Upper lobe of left lung (tissue), 4 donors: ENCODE measurements at regions not wholly inside any gene's neighbourhood (a gene's known extent, or its start where the extent isn't known, plus 50 kb on each side); places are given as distances from the start of the nearest gene placed in this dataset.

Source experiments
- EP300 ChIP-seq, 4 donors: sonication (generic); formaldehyde crosslinking; IDR thresholded peaks; one replicate each; pipeline ENCODE4 v1.5.1; 2017; ENCODE audit warnings: antibody characterized with exemption in 4 of 4, control low read depth in 2 of 4
- POLR2A ChIP-seq, 4 donors: fragments of 450-650 bp; IDR thresholded peaks; one replicate each; pipeline ENCODE4 v1.5.1; 2016 to 2017; ENCODE audit warnings: antibody characterized with exemption in 4 of 4, mild to moderate bottlenecking in 2 of 4
- POLR2AphosphoS5 ChIP-seq, 2 donors: sonication (generic); formaldehyde crosslinking; IDR thresholded peaks; one replicate each; pipeline ENCODE4 v1.5.1; 2017; ENCODE audit warnings: antibody characterized with exemption in 2 of 2
- TF ChIP-seq, protein P1 (sequence below), 6 experiments: fragments of 450-650 bp in 4 of 6; fragments of 200-600 bp in 2 of 6; sonication (generic) in 2 of 6; IDR thresholded peaks; one replicate each; pipeline ENCODE4 v1.5.1; 2016 to 2019; ENCODE audit warnings: antibody characterized with exemption in 6 of 6

DNA sequence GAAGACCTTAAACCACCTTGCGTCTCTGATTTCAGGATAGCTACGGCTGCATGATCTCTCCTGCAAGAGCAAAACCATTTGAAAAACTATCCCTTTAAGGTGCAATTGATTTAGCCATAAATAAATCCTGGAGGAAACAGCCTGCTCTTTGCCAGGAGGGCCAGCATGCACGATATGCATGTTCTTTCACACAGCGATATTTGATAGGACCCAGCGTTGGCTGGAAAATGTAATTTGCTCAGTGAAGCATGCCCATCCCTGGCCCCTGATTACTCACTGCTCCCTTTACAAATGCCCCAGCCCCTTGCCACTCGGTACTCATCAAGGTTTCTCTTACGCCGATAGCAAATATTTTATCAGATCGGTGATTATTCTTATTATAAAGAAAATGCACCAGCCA, 315.4 kb downstream of the CDH2 start:
- TF ChIP-seq, protein P1, sequence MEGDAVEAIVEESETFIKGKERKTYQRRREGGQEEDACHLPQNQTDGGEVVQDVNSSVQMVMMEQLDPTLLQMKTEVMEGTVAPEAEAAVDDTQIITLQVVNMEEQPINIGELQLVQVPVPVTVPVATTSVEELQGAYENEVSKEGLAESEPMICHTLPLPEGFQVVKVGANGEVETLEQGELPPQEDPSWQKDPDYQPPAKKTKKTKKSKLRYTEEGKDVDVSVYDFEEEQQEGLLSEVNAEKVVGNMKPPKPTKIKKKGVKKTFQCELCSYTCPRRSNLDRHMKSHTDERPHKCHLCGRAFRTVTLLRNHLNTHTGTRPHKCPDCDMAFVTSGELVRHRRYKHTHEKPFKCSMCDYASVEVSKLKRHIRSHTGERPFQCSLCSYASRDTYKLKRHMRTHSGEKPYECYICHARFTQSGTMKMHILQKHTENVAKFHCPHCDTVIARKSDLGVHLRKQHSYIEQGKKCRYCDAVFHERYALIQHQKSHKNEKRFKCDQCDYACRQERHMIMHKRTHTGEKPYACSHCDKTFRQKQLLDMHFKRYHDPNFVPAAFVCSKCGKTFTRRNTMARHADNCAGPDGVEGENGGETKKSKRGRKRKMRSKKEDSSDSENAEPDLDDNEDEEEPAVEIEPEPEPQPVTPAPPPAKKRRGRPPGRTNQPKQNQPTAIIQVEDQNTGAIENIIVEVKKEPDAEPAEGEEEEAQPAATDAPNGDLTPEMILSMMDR (IDR thresholded peaks at IDR 0.05), result no peak
- TF ChIP-seq POLR2A (IDR thresholded peaks at IDR 0.05) (no peak), POLR2AphosphoS5 (IDR thresholded peaks at IDR 0.05) (no peak), EP300 (IDR thresholded peaks at IDR 0.05) (no peak)
